Fibroblast of skin of right quadriceps (primary cell): ENCODE measurements at regions not wholly inside any gene's neighbourhood (a gene's known extent, or its start where the extent isn't known, plus 50 kb on each side); places are given as distances from the start of the nearest gene placed in this dataset.
A peak's percentile ranks its signal among the peaks of the same experiment; 100 is the strongest.
"Not testable (repeated sequence)": the region's sequence is repeated elsewhere in the genome, so short reads cannot be mapped to it uniquely, and the experiment has no call there.

Source experiments
- DNase-seq: peaks from one replicate; pipeline ENCODE4 v3.0.0-alpha.2; 2013

- DNase-seq = peak; percentile 29
Observed at GRCh38 chr1:187928288-187928687, 1099.5 kb downstream of the PLA2G4A start.

- DNase-seq = no peak
Observed at GRCh38 chr1:187928696-187929095, 1099.9 kb downstream of the PLA2G4A start.

GRCh38 chr1:187931776-187932175 lies 1103.0 kb downstream of the PLA2G4A start:
- no peak for DNase-seq

- DNase-seq = no peak
Observed at GRCh38 chr1:187933562-187934419, 1105.0 kb downstream of the PLA2G4A start.

DNA sequence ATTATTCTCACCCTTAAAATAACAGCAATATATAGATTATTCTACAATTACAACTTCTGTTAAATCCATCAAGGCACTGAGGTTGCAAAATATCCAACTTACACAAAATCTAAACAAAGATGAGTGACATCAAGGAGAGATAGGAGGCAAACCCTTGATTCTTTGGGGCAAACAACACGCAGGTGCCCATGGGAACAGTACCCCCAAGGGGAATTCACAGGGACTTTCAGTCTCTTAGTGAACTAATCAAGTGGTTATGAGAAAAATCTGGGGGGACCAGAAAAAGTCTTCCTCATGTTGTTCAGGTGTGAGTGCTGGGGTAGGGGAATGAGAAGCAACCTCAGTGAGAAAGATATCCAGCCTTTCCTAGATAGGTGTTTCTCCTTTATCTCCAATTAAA lies 1107.9 kb downstream of the PLA2G4A start:
- DNase-seq = no peak

DNA sequence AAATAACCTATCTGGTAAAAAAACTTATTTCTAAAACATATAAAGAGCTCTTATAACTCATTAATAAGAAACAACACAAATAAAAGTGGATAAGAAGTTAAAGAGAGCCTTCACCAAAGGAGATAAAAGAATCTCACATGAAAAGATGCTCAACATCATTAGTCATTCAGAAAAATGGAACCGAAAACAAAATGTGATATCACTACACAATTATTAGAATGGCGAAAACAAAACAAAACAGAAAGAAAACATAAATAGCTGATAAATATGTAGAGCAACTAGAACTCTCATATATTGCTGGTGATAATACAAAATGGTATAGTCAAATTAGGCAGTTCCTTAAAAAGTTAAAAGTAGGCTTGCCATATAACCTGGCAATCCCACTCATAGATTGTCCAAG lies 1109.3 kb downstream of the PLA2G4A start:
- no peak for DNase-seq

DNA sequence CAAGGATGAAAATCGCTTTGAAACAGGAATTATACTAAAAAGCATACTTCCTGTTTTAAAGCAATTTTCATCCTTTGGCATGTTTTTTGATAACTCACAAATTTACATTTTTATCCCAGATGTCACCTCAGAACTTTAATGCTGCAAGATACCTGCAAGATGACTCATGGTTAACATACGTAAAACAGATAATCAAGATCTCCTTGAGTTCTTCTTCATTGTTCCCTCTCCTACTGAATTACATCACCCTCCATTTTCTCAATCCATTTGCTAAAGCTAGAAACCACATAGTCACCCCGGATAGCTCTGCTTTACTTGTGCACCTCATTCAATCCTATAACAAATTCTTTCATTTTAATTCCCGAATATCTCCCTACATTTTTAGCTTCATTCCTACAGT lies 1114.2 kb downstream of the PLA2G4A start:
- DNase-seq = no peak

- DNase-seq = no peak
Observed at GRCh38 chr1:187943606-187944403, 1115.1 kb downstream of the PLA2G4A start.

DNA sequence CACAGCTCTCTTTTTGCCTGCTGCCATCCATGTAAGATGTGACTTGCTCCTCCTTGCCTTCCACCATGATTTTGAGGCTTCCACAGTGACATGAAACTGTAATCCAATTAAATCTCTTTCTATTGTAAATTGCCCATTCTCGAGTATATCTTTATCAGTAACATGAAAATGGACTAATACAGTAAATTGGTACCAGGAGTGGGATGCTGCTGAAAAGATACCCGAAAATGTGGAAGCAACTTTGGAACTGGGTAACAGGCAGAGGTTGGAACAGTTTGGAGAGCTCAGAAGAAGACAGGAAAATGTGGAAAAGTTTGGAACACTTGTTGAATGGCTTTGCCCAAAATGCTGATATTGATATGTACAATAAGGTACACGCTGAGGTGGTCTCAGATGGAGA lies 1117.9 kb downstream of the PLA2G4A start:
- DNase-seq = not testable (repeated sequence)

DNA sequence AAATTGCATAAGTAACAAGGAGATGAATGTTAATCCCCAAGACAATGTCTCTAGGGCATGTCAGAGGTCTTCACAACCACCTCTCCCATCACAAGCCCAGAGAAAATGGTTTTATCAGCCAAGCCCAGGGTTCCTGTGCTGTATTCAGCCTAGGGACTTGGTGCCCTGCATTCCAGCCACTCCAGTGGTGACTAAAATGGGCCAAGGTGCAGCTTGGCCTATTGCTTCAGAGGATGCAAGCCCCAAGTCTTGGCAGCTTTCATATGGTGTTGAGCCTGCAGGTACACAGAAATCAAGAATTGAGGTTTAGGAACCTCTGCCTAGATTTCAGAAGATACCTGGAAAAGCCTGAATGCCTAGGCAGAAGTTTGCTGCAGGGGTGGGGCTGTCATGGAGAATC lies 1118.6 kb downstream of the PLA2G4A start:
- no peak for DNase-seq

DNA sequence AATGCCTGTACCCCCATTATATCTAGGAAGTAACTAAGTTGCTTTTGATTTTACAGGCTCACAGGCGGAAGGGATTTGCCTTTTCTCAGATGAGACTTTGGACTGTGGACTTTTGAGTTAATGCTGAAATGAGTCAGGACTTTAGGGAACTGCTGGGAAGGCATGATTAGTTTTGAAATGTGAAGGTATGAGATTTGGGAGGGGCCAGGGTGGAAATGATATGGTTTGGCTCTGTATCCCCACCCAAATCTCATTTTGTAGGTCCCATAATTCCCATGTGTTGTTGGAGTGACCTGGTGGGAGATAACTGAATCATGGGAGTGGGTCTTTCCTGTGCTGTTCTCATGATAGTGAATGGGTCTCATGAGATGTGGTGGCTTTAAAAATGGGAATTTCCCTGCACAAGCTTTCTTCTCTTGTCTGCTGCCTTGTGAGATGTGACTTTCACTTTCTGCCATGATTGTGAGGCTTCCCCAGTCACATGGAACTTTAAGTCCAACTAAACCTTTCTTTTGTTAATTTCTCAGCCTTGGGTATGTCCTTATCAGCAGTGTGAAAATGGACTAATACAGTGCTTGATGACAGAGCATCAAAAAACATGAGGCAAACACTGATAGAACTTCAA lies 1119.5 kb downstream of the PLA2G4A start:
- DNase-seq = no peak

DNA sequence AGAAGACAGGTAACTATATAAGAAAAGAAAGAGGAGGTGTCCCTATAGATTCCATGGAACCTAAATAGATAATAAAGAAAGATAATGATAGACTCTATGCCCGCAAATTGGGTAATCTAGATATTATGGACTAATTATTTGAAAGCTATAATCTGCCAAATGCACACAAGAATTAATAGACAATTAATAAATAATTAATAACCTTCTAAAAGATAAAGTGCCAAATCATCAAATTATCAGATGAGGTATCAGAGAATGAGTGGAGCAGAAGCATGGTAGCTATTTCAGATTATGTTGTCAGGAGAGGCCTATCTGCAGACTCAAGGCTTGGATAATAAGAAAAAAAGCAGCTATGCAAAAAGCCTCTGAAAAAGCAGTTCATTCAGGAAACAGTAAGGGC lies 1120.8 kb downstream of the PLA2G4A start:
- no peak for DNase-seq

GRCh38 chr1:187951817-187952216 lies 1123.1 kb downstream of the PLA2G4A start:
- DNase-seq = no peak

- DNase-seq = no peak
Observed at GRCh38 chr1:187952446-187952845, 1123.7 kb downstream of the PLA2G4A start.

GRCh38 chr1:187956975-187957374 lies 1128.2 kb downstream of the PLA2G4A start:
- DNase-seq = no peak

- DNase-seq = no peak
Observed at GRCh38 chr1:187958207-187958606, 1129.5 kb downstream of the PLA2G4A start.

DNA sequence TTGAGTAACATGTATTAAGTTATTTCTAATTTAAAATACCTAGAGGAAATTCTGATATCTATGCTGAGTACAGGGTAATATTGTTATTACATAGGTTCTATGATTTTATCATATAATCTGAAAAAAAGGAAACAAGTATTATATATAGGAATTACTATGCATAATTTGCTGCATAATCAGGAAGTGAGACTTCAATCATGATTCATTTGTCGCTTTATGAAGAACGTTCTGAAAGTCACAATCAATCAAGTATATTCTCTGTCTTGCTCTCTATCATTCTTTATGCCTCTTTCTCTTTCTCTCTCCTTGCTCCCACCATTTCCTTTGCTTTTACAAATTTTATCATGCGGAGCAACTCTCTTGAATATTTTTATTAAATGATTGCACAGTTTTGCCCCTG lies 1130.3 kb downstream of the PLA2G4A start:
- no peak for DNase-seq

DNA sequence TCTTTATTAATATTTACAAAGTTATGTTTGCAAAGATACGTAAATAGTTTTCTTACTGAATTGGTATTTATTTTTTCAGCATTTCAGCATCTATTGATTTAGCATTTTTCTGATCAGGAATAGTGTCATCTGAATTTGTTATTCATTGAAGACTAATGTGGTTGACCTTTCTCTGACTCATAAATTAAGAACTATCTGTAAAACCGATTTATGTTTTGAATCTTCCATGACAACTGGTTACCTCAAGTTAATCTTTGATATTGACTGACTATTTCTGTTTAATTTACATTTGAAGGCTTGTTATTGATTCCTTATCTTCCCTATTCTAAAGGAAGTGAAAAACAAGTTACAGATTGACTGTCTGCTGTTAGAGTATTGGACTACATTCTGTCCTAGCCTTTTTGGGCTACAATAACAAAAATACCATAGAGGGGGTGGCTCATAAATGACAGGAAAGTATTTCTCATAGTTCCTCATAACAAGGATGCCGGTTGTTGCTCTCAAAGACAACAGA lies 1131.4 kb downstream of the PLA2G4A start:
- DNase-seq = no peak

GRCh38 chr1:187961895-187962294 lies 1133.1 kb downstream of the PLA2G4A start:
- DNase-seq = no peak

DNA sequence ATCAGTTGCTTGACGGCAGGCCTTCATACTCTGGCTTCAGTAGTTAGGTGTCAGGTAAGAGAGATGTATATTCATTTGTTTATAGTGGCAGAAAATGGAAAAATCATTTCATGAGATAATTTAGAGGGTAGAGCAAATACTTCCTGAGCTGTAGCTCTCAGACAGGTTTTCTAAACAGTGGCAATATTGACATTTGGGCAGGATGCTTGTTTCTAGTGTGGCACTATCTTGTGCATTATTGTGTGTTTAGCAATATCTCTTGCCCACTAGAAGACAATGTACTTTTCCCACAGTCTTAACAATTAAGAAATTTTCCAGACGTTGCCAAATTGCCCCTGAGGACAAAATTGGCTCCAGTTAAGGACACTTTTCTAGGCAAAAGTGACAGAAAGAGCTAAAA lies 1143.1 kb downstream of the PLA2G4A start:
- DNase-seq = no peak

- DNase-seq = no peak
Observed at GRCh38 chr1:187977298-187977697, 1148.5 kb downstream of the PLA2G4A start.

DNA sequence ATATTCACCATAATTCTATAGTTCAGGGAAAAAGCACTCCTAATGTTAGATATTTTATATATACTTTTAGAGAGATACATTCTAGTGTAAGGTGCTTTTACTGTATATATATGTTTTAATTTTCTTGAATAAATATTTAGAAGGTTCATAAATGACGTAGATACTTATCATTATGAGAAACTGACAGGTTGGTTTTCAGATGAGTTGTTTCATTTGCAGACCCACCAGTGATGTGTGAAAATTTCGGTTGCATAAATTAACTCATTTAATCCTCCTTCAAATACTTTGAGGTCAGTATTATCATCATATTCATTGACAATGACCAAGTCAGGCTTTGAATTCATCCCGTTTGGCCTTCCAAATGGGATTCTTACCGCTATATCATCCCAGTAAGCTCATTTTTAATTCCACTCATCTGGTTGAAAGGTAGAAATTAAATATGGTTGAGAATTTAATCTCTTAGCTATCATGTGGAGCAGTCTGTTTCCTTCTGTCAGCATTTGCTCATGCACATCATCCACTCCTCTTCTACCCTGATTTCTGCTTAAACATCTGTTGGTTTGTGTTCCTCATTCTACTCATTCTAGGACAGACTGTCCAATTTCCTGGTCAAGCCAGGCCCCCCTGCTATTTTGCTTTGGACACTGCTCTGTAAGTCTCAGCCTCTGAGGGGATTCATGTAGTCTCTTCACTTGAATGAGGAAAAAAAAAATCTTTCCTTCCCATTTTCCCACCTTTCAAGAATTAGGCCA lies 1156.6 kb downstream of the PLA2G4A start:
- DNase-seq = no peak
